Fibroblast of the conjunctiva (primary cell): ENCODE measurements at regions not wholly inside any gene's neighbourhood (a gene's known extent, or its start where the extent isn't known, plus 50 kb on each side); places are given as distances from the start of the nearest gene placed in this dataset.

ENCODE experiments used
- DNase-seq: peaks from one replicate; pipeline ENCODE4 v3.0.0-alpha.2; 2010; ENCODE audit warnings: low read depth

- DNase-seq, result no peak
These were observed 333.1 kb upstream of the XYLT1 start for GRCh38 chr16:17803625-17804410.

DNA sequence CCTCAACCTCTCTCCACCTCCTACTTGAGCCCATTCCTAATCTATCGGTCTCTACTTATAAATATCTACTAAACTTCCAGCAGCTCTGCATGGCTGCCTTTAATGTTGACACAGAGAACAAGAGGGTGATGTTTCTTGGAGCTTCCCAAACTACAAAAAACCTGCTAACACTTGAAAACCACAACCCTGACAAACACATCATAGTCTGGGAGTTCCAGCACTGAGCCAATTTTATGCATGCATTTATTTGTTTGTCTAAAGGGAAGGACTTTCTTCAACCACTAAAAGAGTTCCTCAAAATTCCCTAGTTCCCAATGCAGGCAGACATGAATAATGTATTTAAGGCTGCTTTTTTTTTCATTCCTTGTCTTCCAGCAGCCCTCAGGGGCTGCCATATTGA is 331.8 kb upstream of the XYLT1 start:
- no peak for DNase-seq

GRCh38 chr16:17801068-17801467 is 330.3 kb upstream of the XYLT1 start:
- DNase-seq, result no peak

GRCh38 chr16:17798716-17799115 is 328.0 kb upstream of the XYLT1 start:
- no peak for DNase-seq

DNA sequence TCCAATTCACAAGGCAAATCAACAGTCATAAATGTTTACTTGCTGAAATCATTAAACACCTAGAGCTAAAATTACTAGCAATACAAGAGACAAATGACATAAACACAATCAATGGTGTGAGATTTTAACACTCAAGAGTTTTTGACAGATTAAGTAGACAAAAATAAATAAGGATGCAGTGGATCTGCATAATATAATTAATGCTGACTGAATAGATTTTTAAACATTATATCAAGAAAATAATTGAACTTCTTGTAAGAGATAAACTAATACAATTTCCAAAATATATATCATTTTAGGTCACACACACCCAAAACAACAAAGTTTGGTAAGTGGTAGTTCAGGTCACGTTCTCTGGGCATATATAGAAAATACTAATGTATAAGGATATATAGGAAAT is 322.6 kb upstream of the XYLT1 start:
- DNase-seq, result no peak

DNA sequence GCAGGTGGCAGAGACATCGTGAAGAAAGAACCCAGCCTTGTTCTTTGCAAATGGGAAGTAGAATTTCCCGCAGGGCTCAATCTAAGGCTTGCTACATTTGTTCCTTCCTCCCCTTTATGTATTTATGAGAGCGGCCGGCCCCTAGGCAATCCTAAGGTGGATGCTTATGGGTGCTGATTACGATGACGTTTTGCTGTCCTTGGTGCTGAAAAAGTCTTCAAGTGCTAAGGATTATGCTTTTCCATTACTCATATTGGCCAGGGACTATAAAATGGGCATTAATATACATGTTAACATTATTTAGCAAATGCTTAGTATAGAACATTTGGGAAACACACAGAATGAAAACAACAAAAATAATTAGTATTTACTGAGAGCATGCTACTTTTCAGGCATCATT is 313.3 kb upstream of the XYLT1 start:
- DNase-seq, result no peak

GRCh38 chr16:17780181-17780580 is 309.4 kb upstream of the XYLT1 start:
- no peak for DNase-seq

DNA sequence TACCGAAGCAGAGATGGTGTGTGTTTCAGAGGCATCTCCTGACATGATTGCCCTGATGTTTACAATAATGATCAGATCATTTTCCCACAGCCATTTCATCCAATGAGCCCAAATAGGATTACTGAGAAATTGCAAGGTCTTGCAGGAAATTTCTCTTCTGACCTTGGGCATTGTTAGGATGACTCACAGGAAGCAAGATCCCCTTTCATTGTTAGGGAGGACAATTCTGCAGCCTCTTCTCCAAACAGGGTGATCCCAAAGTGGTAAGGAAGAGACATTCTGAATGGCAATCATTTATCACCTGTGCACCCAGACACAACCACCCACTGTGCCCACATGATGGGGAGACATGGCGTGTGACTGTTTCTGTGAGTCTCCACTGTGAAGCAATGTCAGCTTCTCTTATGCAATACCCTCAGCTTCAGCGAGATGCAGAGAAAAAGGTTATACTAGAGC is 306.7 kb upstream of the XYLT1 start:
- peak; percentile 38 for DNase-seq

GRCh38 chr16:17776888-17777287 is 306.1 kb upstream of the XYLT1 start:
- no peak for DNase-seq

- DNase-seq, result no peak
These were observed 305.7 kb upstream of the XYLT1 start for GRCh38 chr16:17776465-17776864.

GRCh38 chr16:17775061-17775460 is 304.3 kb upstream of the XYLT1 start:
- DNase-seq, result no peak

DNA sequence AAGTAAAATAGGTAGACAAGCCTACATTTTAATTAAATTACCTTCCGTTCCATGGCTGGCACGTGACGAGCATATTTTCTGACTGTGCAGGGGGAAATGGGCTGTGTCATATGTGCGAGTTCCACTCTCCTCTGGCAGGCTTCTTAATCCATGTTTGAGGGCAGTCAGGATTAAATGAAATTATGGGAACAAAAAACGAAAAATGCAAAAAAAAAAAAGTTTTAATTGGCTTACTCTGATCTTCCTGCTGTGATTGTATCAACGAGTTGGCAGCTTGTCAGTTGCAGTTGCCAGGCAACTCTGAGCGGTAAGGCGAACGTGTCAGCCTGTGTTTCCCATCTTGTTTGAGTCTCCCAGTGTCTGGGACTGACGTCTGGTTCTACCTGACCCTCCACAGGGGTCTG is 302.9 kb upstream of the XYLT1 start:
- DNase-seq, result no peak

- no peak for DNase-seq
These were observed 299.3 kb upstream of the XYLT1 start for GRCh38 chr16:17770104-17770503.

DNA sequence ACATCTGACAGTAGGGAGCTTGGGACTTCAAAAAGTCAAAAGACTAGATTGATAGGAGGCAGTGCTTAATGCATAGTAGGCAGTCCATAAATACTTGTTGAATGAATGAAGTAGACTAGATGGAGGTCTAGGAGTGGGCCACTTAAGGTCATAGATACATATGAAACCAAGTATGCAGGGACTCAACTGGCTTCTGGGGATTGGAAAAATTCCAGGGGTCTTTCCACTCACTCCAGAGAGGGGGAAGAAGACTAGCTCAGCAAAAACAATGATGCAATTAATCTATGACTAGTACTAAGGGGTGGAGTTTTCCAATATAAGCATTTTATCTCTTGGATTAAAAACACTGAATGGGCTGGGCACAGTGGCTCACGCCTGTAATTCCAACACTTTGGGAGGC is 298.3 kb upstream of the XYLT1 start:
- no peak for DNase-seq

GRCh38 chr16:17768257-17768656 is 297.5 kb upstream of the XYLT1 start:
- peak; percentile 41 for DNase-seq

DNA sequence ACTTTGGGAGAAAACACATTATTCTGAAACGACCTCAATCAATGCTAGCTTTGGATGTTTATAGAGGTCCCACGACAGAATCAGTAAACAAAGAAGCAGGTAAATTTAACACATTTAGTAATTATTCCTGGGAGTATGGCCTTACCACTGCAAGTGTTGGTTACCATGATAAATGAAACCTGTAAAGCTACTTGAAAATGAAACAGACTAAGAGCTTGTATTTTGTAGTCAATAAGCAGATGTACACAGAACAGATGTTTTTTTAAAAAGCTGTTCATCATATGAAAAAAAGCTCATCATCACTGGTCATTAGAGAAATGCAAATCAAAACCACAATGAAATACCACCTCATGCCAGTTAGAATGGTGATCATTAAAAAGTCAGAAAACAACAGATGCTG is 295.3 kb upstream of the XYLT1 start:
- DNase-seq, result no peak

DNA sequence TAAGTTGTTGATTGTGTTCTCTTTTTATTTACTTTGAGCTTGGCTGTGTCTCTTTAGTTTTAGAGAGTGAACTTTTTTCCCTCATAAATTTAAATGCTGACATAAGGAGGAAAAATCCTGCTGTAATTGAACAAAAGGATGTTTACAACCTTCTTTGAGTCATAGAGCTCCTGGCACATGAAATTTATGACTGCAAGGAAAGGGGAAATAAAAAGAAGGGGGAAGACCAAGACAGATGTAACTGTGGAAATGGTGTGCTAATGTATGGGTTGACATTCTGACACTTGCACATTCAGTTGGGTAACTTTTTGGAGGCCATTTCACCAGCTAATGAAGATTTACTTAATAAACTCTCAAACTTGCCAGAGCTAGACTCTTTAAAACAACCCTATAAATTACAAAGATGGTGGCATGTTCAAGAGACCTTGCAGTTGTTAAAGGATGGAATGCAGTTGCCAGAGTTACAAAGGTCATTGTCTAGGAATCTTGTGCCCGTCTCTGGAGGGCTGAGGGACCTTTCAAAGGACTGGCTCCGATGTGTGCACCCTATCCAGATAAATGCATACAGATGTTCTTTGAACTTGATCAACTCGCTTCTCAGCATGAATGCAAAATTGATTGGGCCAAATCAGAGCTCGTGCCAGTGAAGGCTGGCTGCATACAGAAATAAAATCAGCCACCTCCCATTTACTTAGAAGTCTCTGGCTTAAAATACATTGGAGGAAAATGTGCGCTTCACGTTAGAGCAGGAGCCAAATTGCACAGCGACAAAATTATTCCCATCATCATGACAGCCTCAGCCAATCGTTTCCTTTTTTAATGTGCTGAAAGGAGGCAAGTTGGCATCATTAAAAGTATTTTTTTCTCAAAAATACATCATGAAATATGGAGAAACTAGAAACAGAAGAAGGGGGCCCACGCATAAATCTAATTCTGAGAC is 289.0 kb upstream of the XYLT1 start:
- no peak for DNase-seq

- DNase-seq, result no peak
These were observed 287.0 kb upstream of the XYLT1 start for GRCh38 chr16:17757808-17758207.

- DNase-seq, result no peak
These were observed 284.4 kb upstream of the XYLT1 start for GRCh38 chr16:17755158-17755557.

DNA sequence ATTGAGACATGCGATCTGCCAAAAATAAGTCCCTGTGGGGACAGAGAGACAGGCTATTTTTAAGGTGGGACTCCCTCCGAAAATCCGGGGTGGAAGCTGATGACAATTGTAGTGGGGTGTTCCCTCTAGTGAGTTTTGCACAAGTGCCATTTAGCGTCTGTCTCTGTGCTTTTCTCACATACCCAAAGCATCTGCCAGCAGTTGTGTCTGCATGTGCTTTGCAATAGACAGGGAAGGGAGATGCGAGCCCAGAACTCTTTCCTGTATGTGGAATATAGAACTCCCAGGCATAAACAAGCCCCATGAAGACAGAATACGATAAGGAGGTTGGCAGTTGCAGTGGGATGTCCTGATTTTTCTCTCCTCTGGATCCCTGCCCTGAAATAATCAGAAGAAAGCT is 282.7 kb upstream of the XYLT1 start:
- DNase-seq, result no peak

DNA sequence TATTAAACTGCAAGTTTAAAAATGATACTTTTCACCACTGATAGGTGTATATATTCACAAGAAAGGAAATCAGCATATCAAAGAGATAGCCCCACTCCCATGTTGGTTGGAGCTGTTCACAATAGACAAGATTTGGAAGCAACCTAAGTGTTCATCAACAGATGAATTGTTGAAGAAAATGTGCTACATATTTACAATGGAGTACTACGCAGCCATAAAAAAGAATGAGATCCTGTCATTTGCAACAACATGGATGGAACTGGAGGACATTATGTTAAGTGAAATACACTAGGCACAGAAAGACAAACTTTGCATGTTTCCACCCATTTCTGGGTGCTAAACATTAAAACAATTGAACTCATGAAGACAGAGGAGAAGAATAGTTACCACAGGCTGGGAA is 278.9 kb upstream of the XYLT1 start:
- DNase-seq, result no peak

DNA sequence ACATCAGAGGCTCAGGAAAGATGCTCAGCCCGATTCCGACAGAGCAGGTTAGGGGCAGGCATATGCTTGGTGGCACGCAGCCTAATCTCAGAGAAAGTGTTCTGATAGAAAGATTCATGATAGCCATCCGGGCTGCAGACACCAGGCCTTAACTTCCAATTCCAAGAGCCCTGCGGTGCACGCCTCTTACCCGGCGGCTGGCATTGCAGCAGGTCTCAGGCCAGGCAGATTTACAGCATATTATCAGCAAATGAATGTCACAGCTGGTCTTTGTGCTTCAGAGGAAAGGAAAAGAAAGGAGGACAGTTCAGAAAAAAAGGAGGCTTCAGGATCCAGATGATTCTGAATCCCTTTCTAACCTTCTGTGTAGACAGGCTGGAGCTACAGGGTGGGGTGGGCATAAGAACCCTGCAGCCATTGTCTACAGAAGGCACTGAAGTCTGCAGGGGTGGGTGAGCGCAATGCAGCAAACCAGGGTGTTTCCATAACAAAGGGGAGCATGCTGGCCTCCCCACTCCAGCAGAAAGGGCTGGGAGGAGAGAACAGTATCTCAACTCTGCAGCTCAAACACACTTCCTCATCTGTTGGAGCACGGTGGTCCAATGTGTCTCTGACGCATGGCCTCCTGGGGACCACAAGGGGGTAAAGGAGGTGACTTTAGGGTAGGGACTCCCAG is 277.4 kb upstream of the XYLT1 start:
- no peak for DNase-seq
